Mesenchymal stem cell (in vitro differentiated cells and primary cell): ENCODE measurements at regions not wholly inside any gene's neighbourhood (a gene's known extent, or its start where the extent isn't known, plus 50 kb on each side); places are given as distances from the start of the nearest gene placed in this dataset.

Experiments
- DNase-seq: peaks from one replicate; pipeline ENCODE4 v3.0.0-alpha.2; 2013
- H2AFZ ChIP-seq: one replicate; pipeline ENCODE4 v1.6.1; 2013; ENCODE audit warnings: low read depth, mild to moderate bottlenecking, control low read depth, inconsistent platforms, low read length, moderate library complexity
- H2AK5ac ChIP-seq: 2 replicates; pipeline ENCODE4 v1.6.1; 2013; ENCODE audit warnings: low read length, moderate library complexity, mild to moderate bottlenecking, inconsistent platforms; ENCODE audit not compliant: severe bottlenecking
- H2BK120ac ChIP-seq: one replicate; pipeline ENCODE4 v1.6.1; 2013; ENCODE audit warnings: low read depth, mild to moderate bottlenecking, inconsistent platforms, low read length, moderate library complexity
- H2BK12ac ChIP-seq, 2 experiments: one replicate each; pipeline ENCODE4 v1.6.1; 2013; ENCODE audit warnings: inconsistent platforms in 2 of 2, low read length in 2 of 2, mild to moderate bottlenecking in 2 of 2, moderate library complexity in 2 of 2, control low read depth in 1 of 2
- H2BK15ac ChIP-seq: one replicate; pipeline ENCODE4 v1.6.1; 2013; ENCODE audit warnings: mild to moderate bottlenecking, low read depth, inconsistent platforms; ENCODE audit not compliant: poor library complexity, severe bottlenecking
- H2BK5ac ChIP-seq: 2 replicates; pipeline ENCODE4 v1.6.1; 2013; ENCODE audit warnings: low read depth, mild to moderate bottlenecking, low read length, control low read depth, inconsistent platforms; ENCODE audit not compliant: poor library complexity, severe bottlenecking
- H3K14ac ChIP-seq, 2 experiments: one replicate each; pipeline ENCODE4 v1.6.1; 2013; ENCODE audit warnings: inconsistent platforms in 2 of 2, low read length in 2 of 2, control low read depth in 1 of 2, mild to moderate bottlenecking in 1 of 2, moderate library complexity in 1 of 2
- H3K18ac ChIP-seq, 2 experiments: one replicate each; pipeline ENCODE4 v1.6.1; 2013; ENCODE audit warnings: inconsistent platforms in 2 of 2, low read length in 2 of 2, control low read depth in 1 of 2, low read depth in 1 of 2, mild to moderate bottlenecking in 1 of 2
- H3K23ac ChIP-seq, 2 experiments: one replicate each; pipeline ENCODE4 v1.6.1; 2013; ENCODE audit warnings: inconsistent platforms in 2 of 2, low read length in 2 of 2, mild to moderate bottlenecking in 2 of 2, moderate library complexity in 2 of 2, control low read depth in 1 of 2
- H3K27ac ChIP-seq: 2 replicates; pipeline ENCODE4 v1.5.1; 2013; ENCODE audit warnings: mild to moderate bottlenecking, moderate library complexity, low read length, control low read depth, inconsistent platforms; ENCODE audit not compliant: poor library complexity, severe bottlenecking
- H3K27me3 ChIP-seq, 2 experiments: 2 replicates each; pipeline versions ENCODE4 v1.6.1 to v1.7.0; 2013; ENCODE audit warnings: low read length in 2 of 2, mild to moderate bottlenecking in 2 of 2, moderate library complexity in 2 of 2, control low read depth in 1 of 2, inconsistent platforms in 1 of 2; ENCODE audit not compliant: control insufficient read depth in 1 of 2, insufficient read depth in 1 of 2
- H3K36me3 ChIP-seq, 2 experiments: 2 replicates each; pipeline versions ENCODE4 v1.6.1 to v1.7.0; 2013; ENCODE audit warnings: low read length in 2 of 2, control low read depth in 1 of 2, inconsistent platforms in 1 of 2, low read depth in 1 of 2, mild to moderate bottlenecking in 1 of 2; ENCODE audit not compliant: insufficient read depth in 2 of 2, control insufficient read depth in 1 of 2
- H3K4ac ChIP-seq, 2 experiments: one replicate each; pipeline ENCODE4 v1.6.1; 2013; ENCODE audit warnings: inconsistent platforms in 2 of 2, low read length in 2 of 2, mild to moderate bottlenecking in 2 of 2, moderate library complexity in 2 of 2, control low read depth in 1 of 2, low read depth in 1 of 2
- H3K4me1 ChIP-seq: 2 replicates; pipeline ENCODE4 v1.6.1; 2013; ENCODE audit warnings: low read depth, low read length, control low read depth; ENCODE audit not compliant: control insufficient read depth, insufficient read depth
- H3K4me2 ChIP-seq: 2 replicates; pipeline ENCODE4 v1.6.1; 2013; ENCODE audit warnings: low read length, mild to moderate bottlenecking, inconsistent platforms; ENCODE audit not compliant: poor library complexity, severe bottlenecking
- H3K4me3 ChIP-seq, 2 experiments: 2 replicates each; pipeline versions ENCODE4 v1.5.1 to v1.7.0; 2013; ENCODE audit warnings: low read length in 2 of 2, mild to moderate bottlenecking in 2 of 2, control low read depth in 1 of 2, low read depth in 1 of 2; ENCODE audit not compliant: insufficient read depth in 1 of 2
- H3K79me1 ChIP-seq: replicated peaks from 2 replicates; pipeline ENCODE4 v1.6.1; 2013; ENCODE audit warnings: mild to moderate bottlenecking, control low read depth, low read length, inconsistent platforms; ENCODE audit not compliant: poor library complexity, severe bottlenecking
- H3K9ac ChIP-seq: 2 replicates; pipeline ENCODE4 v1.7.0; 2013; ENCODE audit warnings: mild to moderate bottlenecking, low read length, moderate library complexity
- H3K9me3 ChIP-seq: 2 replicates; pipeline ENCODE4 v1.7.0; 2013; ENCODE audit warnings: mild to moderate bottlenecking, low read length; ENCODE audit not compliant: control insufficient read depth
- H4K8ac ChIP-seq: one replicate; pipeline ENCODE4 v1.6.1; 2013; ENCODE audit warnings: inconsistent platforms, mild to moderate bottlenecking, low read length, moderate library complexity
- H4K91ac ChIP-seq: one replicate; pipeline ENCODE4 v1.6.1; 2013; ENCODE audit warnings: mild to moderate bottlenecking, low read length, inconsistent platforms
- WGBS: methylation state at CpG from one replicate; pipeline ENCODE4 v1.1.7; 2013; ENCODE audit warnings: mixed read lengths; 5-methylcytosine and 5-hydroxymethylcytosine counted together

DNA sequence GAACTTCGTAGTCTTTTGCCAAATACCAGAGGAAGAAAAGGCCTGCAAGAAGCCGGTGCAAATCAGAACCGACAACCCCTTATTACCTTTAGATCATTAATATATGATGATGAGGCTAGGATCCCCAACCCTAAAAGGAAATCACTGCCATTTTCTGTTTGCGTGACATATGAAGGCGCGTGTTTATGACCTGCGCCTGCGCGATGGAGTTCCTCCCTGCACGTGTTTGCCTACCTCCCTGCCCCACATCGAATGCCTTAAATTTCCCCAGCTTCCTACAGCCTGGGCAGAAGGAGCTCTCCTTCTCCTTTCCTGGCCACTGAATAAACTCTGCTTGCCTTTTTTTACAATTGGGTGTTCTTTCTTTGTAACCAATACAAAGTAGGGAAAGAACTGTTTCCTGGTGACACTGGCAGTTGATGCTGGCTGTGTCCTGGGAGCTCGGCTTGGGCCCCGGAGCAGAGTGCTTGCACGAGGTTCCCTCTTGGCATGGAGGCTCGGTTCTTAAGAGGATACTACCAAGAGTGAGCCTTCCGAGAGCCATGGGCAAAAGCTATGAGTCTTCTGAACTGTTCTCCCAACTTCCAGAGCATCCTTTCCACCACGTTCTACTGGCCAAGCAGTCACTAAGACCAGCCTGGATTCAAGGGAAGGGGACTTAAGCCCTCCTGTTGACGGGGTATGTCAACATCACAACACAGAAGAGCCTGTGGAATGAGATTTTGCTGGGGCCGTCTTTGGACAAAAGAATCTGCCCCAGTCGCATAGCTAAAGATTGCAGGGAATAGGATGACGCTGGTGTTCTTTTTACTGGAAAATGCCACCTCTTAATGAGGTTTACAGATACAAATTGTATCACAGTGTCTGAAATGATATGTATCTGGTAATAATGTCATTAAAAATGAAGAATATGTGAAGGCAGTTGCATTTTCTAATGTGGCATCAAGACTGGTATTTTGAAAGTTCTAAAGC, 179.8 kb downstream of the SH3BP4 start:
- no peak overlapping the region for H2BK12ac ChIP-seq
- no peak overlapping the region for H3K4me3 ChIP-seq
- H3K23ac ChIP-seq = no peak overlapping the region
- no peaks in the 10 kb centered on the region for H3K4me1 ChIP-seq
- H4K91ac ChIP-seq = no peak overlapping the region
- H3K9me3 ChIP-seq = no peaks in the 10 kb centered on the region
- peaks cover 0 to 7% of the 10 kb centered on the region in 2 experiments for H3K27me3 ChIP-seq
- no peak overlapping the region for H2BK120ac ChIP-seq
- DNase-seq = no peak
- H2BK5ac ChIP-seq = no peak overlapping the region
- no peak overlapping the region for H3K14ac ChIP-seq
- H3K4me2 ChIP-seq = no peak overlapping the region
- no peak overlapping the region for H4K8ac ChIP-seq
- H2AFZ ChIP-seq = no peak overlapping the region
- H2AK5ac ChIP-seq = no peak overlapping the region
- H3K79me1 ChIP-seq = no peaks in the 10 kb centered on the region
- no peaks in the 10 kb centered on the region for H3K36me3 ChIP-seq
- no peak overlapping the region for H3K18ac ChIP-seq
- H2BK15ac ChIP-seq = no peak overlapping the region
- WGBS = 87% methylated on average over 18 of the region's 21 CpGs
- no peak overlapping the region for H3K4ac ChIP-seq
- no peak overlapping the region for H3K9ac ChIP-seq
- H3K27ac ChIP-seq = no peak overlapping the region

DNA sequence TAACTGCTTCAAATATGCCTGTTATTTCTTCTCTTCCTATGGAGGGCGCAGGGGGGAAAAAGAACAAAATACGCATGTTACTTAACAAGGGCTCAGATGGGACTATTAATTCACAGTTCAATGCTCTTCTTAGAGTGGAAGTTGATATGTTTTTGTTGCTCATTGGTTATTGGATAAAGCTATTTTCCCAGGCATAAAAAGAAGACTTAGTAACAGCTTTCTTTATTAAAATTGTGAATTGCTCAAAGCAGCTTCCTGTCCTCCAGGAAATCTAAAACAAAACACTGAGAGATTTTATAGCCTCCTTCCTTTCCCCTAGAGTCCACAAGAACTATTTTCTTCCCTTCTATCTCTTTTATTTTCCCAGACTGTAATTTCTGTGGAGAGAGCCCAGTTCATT, 180.8 kb downstream of the SH3BP4 start:
- H3K4me3 ChIP-seq = no peak overlapping the region
- no peak overlapping the region for H3K9ac ChIP-seq
- no peak overlapping the region for H2AK5ac ChIP-seq
- peaks cover 0 to 7% of the 10 kb centered on the region in 2 experiments for H3K27me3 ChIP-seq
- no peak for DNase-seq
- H3K4me1 ChIP-seq = no peaks in the 10 kb centered on the region
- H3K36me3 ChIP-seq = no peaks in the 10 kb centered on the region
- 100% methylated on average over 2 of the region's 2 CpGs for WGBS
- H3K18ac ChIP-seq = no peak overlapping the region
- no peak overlapping the region for H2BK12ac ChIP-seq
- H3K79me1 ChIP-seq = no peaks in the 10 kb centered on the region
- no peak overlapping the region for H2BK15ac ChIP-seq
- no peak overlapping the region for H3K27ac ChIP-seq
- H3K4ac ChIP-seq = no peak overlapping the region
- H4K8ac ChIP-seq = no peak overlapping the region
- no peaks in the 10 kb centered on the region for H3K9me3 ChIP-seq
- H4K91ac ChIP-seq = no peak overlapping the region
- no peak overlapping the region for H2BK120ac ChIP-seq
- no peak overlapping the region for H3K4me2 ChIP-seq
- H2BK5ac ChIP-seq = no peak overlapping the region
- H3K23ac ChIP-seq = no peak overlapping the region
- no peak overlapping the region for H2AFZ ChIP-seq
- H3K14ac ChIP-seq = no peak overlapping the region

DNA sequence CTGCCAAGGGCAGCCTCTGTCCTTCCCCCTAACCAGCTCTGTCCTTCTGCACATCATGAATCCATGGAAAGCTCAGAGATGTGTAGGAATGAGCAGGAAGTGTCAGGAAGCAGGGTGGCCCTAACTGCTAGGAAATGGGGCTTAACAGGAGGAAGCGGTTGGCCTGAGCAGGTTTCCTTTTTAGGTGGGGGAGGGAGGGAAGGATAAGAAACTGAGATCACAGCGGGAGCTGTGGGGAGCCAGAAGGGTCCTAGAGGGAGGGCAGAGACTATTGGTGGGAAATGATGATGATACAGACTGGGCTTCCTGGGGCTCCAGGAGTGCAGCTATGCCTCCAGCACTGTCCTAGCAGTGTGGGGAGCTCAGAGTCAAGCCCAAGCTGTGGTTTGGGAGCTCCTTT, 182.0 kb downstream of the SH3BP4 start:
- Histone ChIP-seq H3K4me3 (no peak overlapping the region), H2BK5ac (no peak overlapping the region), H3K27ac (no peak overlapping the region), H2BK120ac (no peak overlapping the region), H3K27me3 (peaks cover 0 to 7% of the 10 kb centered on the region in 2 experiments), H4K8ac (no peak overlapping the region), H3K18ac (no peak overlapping the region), H3K79me1 (no peaks in the 10 kb centered on the region), H3K23ac (no peak overlapping the region), H3K14ac (no peak overlapping the region), H2BK12ac (no peak overlapping the region), H3K4me2 (no peak overlapping the region), H3K36me3 (no peaks in the 10 kb centered on the region), H2AFZ (no peak overlapping the region), H2BK15ac (no peak overlapping the region), H3K4me1 (no peaks in the 10 kb centered on the region), H3K9me3 (no peaks in the 10 kb centered on the region), H2AK5ac (no peak overlapping the region), H3K9ac (no peak overlapping the region), H4K91ac (no peak overlapping the region), H3K4ac (no peak overlapping the region)
- DNase-seq = no peak
- WGBS = 71% methylated on average over 2 of the region's 2 CpGs

DNA sequence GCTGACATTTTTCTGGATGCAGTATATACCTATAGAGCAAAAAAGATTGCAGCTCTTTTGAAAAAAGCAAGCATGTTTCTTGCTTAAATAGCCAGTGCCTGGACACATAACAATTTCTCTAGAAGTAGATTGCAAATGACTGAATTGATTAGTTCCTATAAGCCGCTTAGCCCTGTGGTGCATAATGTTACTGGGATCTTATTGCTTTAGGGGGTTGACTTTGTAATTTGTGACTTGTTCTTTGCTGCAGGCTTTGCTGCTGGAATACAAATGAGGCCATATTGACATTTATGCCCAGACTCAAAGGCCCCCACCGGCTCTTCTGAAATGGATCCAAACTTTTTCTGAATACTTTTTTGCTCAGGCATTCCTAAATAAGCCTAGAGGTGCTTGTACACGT, 182.6 kb downstream of the SH3BP4 start:
- H2BK12ac ChIP-seq = no peak overlapping the region
- H3K79me1 ChIP-seq = no peaks in the 10 kb centered on the region
- H3K9ac ChIP-seq = no peak overlapping the region
- no peak overlapping the region for H3K18ac ChIP-seq
- H2AFZ ChIP-seq = no peak overlapping the region
- no peaks in the 10 kb centered on the region for H3K36me3 ChIP-seq
- no peak overlapping the region for H4K91ac ChIP-seq
- peaks cover 0 to 7% of the 10 kb centered on the region in 2 experiments for H3K27me3 ChIP-seq
- WGBS = 86% methylated on average over 3 of the region's 3 CpGs
- H3K4ac ChIP-seq = no peak overlapping the region
- no peak overlapping the region for H3K23ac ChIP-seq
- no peaks in the 10 kb centered on the region for H3K4me1 ChIP-seq
- no peak overlapping the region for H3K4me3 ChIP-seq
- H3K27ac ChIP-seq = no peak overlapping the region
- H2AK5ac ChIP-seq = no peak overlapping the region
- H2BK5ac ChIP-seq = no peak overlapping the region
- H3K4me2 ChIP-seq = no peak overlapping the region
- H3K14ac ChIP-seq = no peak overlapping the region
- no peak for DNase-seq
- H3K9me3 ChIP-seq = no peaks in the 10 kb centered on the region
- H2BK120ac ChIP-seq = no peak overlapping the region
- no peak overlapping the region for H2BK15ac ChIP-seq
- no peak overlapping the region for H4K8ac ChIP-seq
